GM12878 (cell line): ENCODE measurements at regions not wholly inside any gene's neighbourhood (a gene's known extent, or its start where the extent isn't known, plus 50 kb on each side); places are given as distances from the start of the nearest gene placed in this dataset.

Experiments
- ATAC-seq: fragments of 200-7000 bp; cut with Tn5 transposase; 3 replicates; pipeline ENCODE4 v1.9.1; 2020; ENCODE audit warnings: mild to moderate bottlenecking, moderate library complexity
- BruUV-seq: library from RNA; stranded (reverse); fragments of 400-500 nt; replicated peaks from 2 replicates; lab custom pipeline; 2021; lab: Mats Ljungman, UMichigan
- CTCF ChIA-PET: fragments of 300-600 bp; sonication (Branson Sonifier 250); formaldehyde crosslinking; extraction: SDS; loops from one replicate; lab custom pipeline; 2021; ENCODE audit warnings: inconsistent platforms; lab: Yijun Ruan, JAX
- POLR2A ChIA-PET: fragments of 350-600 bp; formaldehyde crosslinking; extraction: SDS; loops from one replicate; lab custom pipeline; 2021; ENCODE audit warnings: inconsistent platforms; lab: Charles Lee
- RAD21 ChIA-PET: fragments of 300-600 bp; sonication (Branson Sonifier 250); formaldehyde crosslinking; loops from one replicate; lab custom pipeline; 2023; ENCODE audit warnings: antibody characterized with exemption; ENCODE audit not compliant: unreplicated experiment; lab: Charles Lee
- SMC1A ChIA-PET: fragments of 300-600 bp; sonication (Branson Sonifier 250); formaldehyde crosslinking; loops from one replicate; lab custom pipeline; 2023; ENCODE audit not compliant: unreplicated experiment, uncharacterized antibody; lab: Charles Lee
- DNase-seq: peaks from one replicate; pipeline ENCODE4 v3.0.0-alpha.2; 2011; ENCODE audit warnings: low read depth, low spot score
- FAIRE-seq: peaks from 3 replicates; lab custom pipeline; 2011; peaks lifted over from hg19 to GRCh38; lab: Jason Lieb, UNC
- H2AFZ ChIP-seq: 2 replicates; pipeline ENCODE4 v1.6.0; 2011; ENCODE audit warnings: low read depth, low read length, control low read depth; ENCODE audit not compliant: control insufficient read depth
- H3K27ac ChIP-seq: 2 replicates; pipeline ENCODE4 v1.5.1; 2011; ENCODE audit warnings: control low read depth; ENCODE audit not compliant: control insufficient read depth, insufficient read depth
- H3K27me3 ChIP-seq, 2 experiments: replicated peaks in 1 of 2; 2 replicates each; pipeline versions ENCODE4 v1.6.0 to v1.6.1; 2011; ENCODE audit warnings: low read length in 1 of 2; ENCODE audit not compliant: control insufficient read depth in 2 of 2, insufficient read depth in 2 of 2
- H3K36me3 ChIP-seq, 2 experiments: 2 replicates each; pipeline ENCODE4 v1.5.1; 2011; ENCODE audit warnings: low read length in 1 of 2; ENCODE audit not compliant: control insufficient read depth in 2 of 2, insufficient read depth in 2 of 2
- H3K4me1 ChIP-seq: 2 replicates; pipeline ENCODE4 v1.6.1; 2011; ENCODE audit warnings: mild to moderate bottlenecking, low read length, moderate library complexity, mixed read lengths; ENCODE audit not compliant: control insufficient read depth, insufficient read depth
- H3K4me2 ChIP-seq: 2 replicates; pipeline ENCODE4 v1.6.0; 2011; ENCODE audit warnings: control low read depth; ENCODE audit not compliant: control insufficient read depth, insufficient read depth
- H3K4me3 ChIP-seq: fragments of 200-600 bp; sonication (generic); 2 replicates; pipeline ENCODE4 v1.5.1; 2016
- H3K79me2 ChIP-seq: 2 replicates; pipeline ENCODE4 v1.6.0; 2011; ENCODE audit warnings: low read length; ENCODE audit not compliant: control insufficient read depth, insufficient read depth
- H3K9ac ChIP-seq: 2 replicates; pipeline ENCODE4 v1.8.0; 2011; ENCODE audit warnings: low read length, control low read depth, mixed read lengths; ENCODE audit not compliant: control insufficient read depth, insufficient read depth
- H3K9me3 ChIP-seq: replicated peaks from 3 replicates; pipeline ENCODE4 v1.5.1; 2011; ENCODE audit warnings: mild to moderate bottlenecking, low read length; ENCODE audit not compliant: control insufficient read depth, insufficient read depth
- H4K20me1 ChIP-seq: 2 replicates; pipeline ENCODE4 v1.6.0; 2011; ENCODE audit not compliant: control insufficient read depth, insufficient read depth
- JUND ChIP-seq: IDR thresholded peaks from 2 replicates; pipeline ENCODE4 v1.6.1; 2012; ENCODE audit warnings: low read depth, mild to moderate bottlenecking, low read length, improper control_type of control experiment, moderate library complexity
- RB1 ChIP-seq: fragments of 450-650 bp; formaldehyde crosslinking; IDR thresholded peaks from 2 replicates; pipeline ENCODE4 v1.6.1; 2017; ENCODE audit warnings: mild to moderate bottlenecking, borderline replicate concordance
- SMAD1 ChIP-seq: fragments of 450-650 bp; IDR thresholded peaks from 2 replicates; pipeline ENCODE4 v1.6.1; 2018; ENCODE audit warnings: mild to moderate bottlenecking, low read depth; ENCODE audit not compliant: partially characterized antibody
- SMC3 ChIP-seq: IDR thresholded peaks from 2 replicates; pipeline ENCODE4 v1.6.1; 2011; ENCODE audit warnings: low read length, improper control_type of control experiment, borderline replicate concordance
- WGBS: methylation state at CpG from one replicate; pipeline ENCODE4 v1.1.6; 2016; ENCODE audit warnings: low lambda C conversion rate; ENCODE audit not compliant: insufficient replicate concordance, insufficient coverage; ENCODE audit errors: missing lambda C conversion rate; 5-methylcytosine and 5-hydroxymethylcytosine counted together
- in situ Hi-C: fragments of 300-500 bp; cut with MboI; formaldehyde crosslinking; loops from 9 replicates; pipeline ENCODE4 v1.14.3; 2018; ENCODE audit warnings: mixed read lengths
- intact Hi-C: fragments of 100-400 bp; cut with micrococcal nuclease; formaldehyde crosslinking; loops from one replicate; pipeline ENCODE4 v1.14.2; 2022; ENCODE audit not compliant: unreplicated experiment
- TF ChIP-seq, protein P1 (sequence below): IDR thresholded peaks from 2 replicates; pipeline ENCODE4 v1.6.1; 2012; ENCODE audit warnings: mild to moderate bottlenecking, low read depth, low read length

DNA sequence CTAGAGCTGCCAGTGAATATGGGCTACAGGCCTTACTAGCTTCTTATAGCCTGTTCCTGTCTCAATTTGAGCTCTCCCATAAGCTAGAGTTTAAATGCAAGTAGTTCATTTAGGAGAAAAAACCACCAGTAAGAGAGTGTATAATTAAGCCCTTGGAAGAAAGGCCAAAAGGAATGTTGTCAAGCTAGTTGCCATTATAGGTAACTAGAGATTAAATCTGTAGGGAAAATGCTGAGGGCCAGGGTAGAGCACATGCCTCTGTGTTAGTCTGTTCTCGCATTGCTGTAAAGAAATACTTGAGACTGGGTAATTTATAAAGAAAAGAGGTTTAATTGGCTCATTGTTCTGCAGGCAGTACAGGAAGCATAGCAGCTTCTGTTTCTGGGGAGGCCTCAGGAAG, 410.2 kb downstream of the MID1IP1 start:
- no peak overlapping the region for H3K9ac ChIP-seq
- intact Hi-C loops, result no loop called here
- no peak overlapping the region for H3K27ac ChIP-seq
- no peaks in the 10 kb centered on the region for H3K27me3 ChIP-seq
- in situ Hi-C loops, result no loop called here
- BruUV-seq, result no TSS peak
- no peak for DNase-seq
- CTCF ChIA-PET, result interaction anchor here (0.6 to 0.8 kb wide), 3 partner anchors 9 to 23 kb away, joined by 3 to 4 read pairs (median 3); no protein-coding TSS in a partner anchor
- POLR2A ChIA-PET, result interaction anchor here (0.8 kb wide), 1 partner anchor 21 kb away, joined by 3 read pairs; no protein-coding TSS in a partner anchor
- WGBS, result 6% methylated on average over 1 of the region's 1 CpG
- RAD21 ChIA-PET, result interaction anchor here (0.9 to 1.1 kb wide), 2 partner anchors 14 to 32 kb away, joined by 3 read pairs; no protein-coding TSS in a partner anchor
- no peak overlapping the region for H2AFZ ChIP-seq
- no peak for FAIRE-seq
- H3K4me2 ChIP-seq, result no peak overlapping the region
- H3K4me3 ChIP-seq, result no peak overlapping the region
- H3K4me1 ChIP-seq, result no peaks in the 10 kb centered on the region
- no peaks in the 10 kb centered on the region for H3K9me3 ChIP-seq
- no peaks in the 10 kb centered on the region for H3K79me2 ChIP-seq
- no peak for TF ChIP-seq SMC3
- TF ChIP-seq, protein P1, sequence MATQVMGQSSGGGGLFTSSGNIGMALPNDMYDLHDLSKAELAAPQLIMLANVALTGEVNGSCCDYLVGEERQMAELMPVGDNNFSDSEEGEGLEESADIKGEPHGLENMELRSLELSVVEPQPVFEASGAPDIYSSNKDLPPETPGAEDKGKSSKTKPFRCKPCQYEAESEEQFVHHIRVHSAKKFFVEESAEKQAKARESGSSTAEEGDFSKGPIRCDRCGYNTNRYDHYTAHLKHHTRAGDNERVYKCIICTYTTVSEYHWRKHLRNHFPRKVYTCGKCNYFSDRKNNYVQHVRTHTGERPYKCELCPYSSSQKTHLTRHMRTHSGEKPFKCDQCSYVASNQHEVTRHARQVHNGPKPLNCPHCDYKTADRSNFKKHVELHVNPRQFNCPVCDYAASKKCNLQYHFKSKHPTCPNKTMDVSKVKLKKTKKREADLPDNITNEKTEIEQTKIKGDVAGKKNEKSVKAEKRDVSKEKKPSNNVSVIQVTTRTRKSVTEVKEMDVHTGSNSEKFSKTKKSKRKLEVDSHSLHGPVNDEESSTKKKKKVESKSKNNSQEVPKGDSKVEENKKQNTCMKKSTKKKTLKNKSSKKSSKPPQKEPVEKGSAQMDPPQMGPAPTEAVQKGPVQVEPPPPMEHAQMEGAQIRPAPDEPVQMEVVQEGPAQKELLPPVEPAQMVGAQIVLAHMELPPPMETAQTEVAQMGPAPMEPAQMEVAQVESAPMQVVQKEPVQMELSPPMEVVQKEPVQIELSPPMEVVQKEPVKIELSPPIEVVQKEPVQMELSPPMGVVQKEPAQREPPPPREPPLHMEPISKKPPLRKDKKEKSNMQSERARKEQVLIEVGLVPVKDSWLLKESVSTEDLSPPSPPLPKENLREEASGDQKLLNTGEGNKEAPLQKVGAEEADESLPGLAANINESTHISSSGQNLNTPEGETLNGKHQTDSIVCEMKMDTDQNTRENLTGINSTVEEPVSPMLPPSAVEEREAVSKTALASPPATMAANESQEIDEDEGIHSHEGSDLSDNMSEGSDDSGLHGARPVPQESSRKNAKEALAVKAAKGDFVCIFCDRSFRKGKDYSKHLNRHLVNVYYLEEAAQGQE, result no peak
- no peak for TF ChIP-seq JUND
- TF ChIP-seq SMAD1, result no peak
- TF ChIP-seq RB1, result no peak
- H4K20me1 ChIP-seq, result no peaks in the 10 kb centered on the region
- no peaks in the 10 kb centered on the region for H3K36me3 ChIP-seq
- ATAC-seq, result no peak
- SMC1A ChIA-PET, result interaction anchor here (1.6 kb wide), 2 partner anchors 14 to 38 kb away, joined by 4 to 8 read pairs; no protein-coding TSS in a partner anchor
